GM12878 (cell line): ENCODE measurements at regions not wholly inside any gene's neighbourhood (a gene's known extent, or its start where the extent isn't known, plus 50 kb on each side); places are given as distances from the start of the nearest gene placed in this dataset.

Experiments
- ATAC-seq: fragments of 200-7000 bp; cut with Tn5 transposase; 3 replicates; pipeline ENCODE4 v1.9.1; 2020; ENCODE audit warnings: mild to moderate bottlenecking, moderate library complexity
- BruUV-seq: library from RNA; stranded (reverse); fragments of 400-500 nt; replicated peaks from 2 replicates; lab custom pipeline; 2021; lab: Mats Ljungman, UMichigan
- CTCF ChIA-PET: fragments of 300-600 bp; sonication (Branson Sonifier 250); formaldehyde crosslinking; extraction: SDS; loops from one replicate; lab custom pipeline; 2021; ENCODE audit warnings: inconsistent platforms; lab: Yijun Ruan, JAX
- POLR2A ChIA-PET: fragments of 350-600 bp; formaldehyde crosslinking; extraction: SDS; loops from one replicate; lab custom pipeline; 2021; ENCODE audit warnings: inconsistent platforms; lab: Charles Lee
- RAD21 ChIA-PET: fragments of 300-600 bp; sonication (Branson Sonifier 250); formaldehyde crosslinking; loops from one replicate; lab custom pipeline; 2023; ENCODE audit warnings: antibody characterized with exemption; ENCODE audit not compliant: unreplicated experiment; lab: Charles Lee
- SMC1A ChIA-PET: fragments of 300-600 bp; sonication (Branson Sonifier 250); formaldehyde crosslinking; loops from one replicate; lab custom pipeline; 2023; ENCODE audit not compliant: unreplicated experiment, uncharacterized antibody; lab: Charles Lee
- DNase-seq: peaks from one replicate; pipeline ENCODE4 v3.0.0-alpha.2; 2011; ENCODE audit warnings: low read depth, low spot score
- FAIRE-seq: peaks from 3 replicates; lab custom pipeline; 2011; peaks lifted over from hg19 to GRCh38; lab: Jason Lieb, UNC
- H2AFZ ChIP-seq: 2 replicates; pipeline ENCODE4 v1.6.0; 2011; ENCODE audit warnings: low read depth, low read length, control low read depth; ENCODE audit not compliant: control insufficient read depth
- H3K27ac ChIP-seq: 2 replicates; pipeline ENCODE4 v1.5.1; 2011; ENCODE audit warnings: control low read depth; ENCODE audit not compliant: control insufficient read depth, insufficient read depth
- H3K27me3 ChIP-seq, 2 experiments: replicated peaks in 1 of 2; 2 replicates each; pipeline versions ENCODE4 v1.6.0 to v1.6.1; 2011; ENCODE audit warnings: low read length in 1 of 2; ENCODE audit not compliant: control insufficient read depth in 2 of 2, insufficient read depth in 2 of 2
- H3K36me3 ChIP-seq, 2 experiments: 2 replicates each; pipeline ENCODE4 v1.5.1; 2011; ENCODE audit warnings: low read length in 1 of 2; ENCODE audit not compliant: control insufficient read depth in 2 of 2, insufficient read depth in 2 of 2
- H3K4me1 ChIP-seq: 2 replicates; pipeline ENCODE4 v1.6.1; 2011; ENCODE audit warnings: mild to moderate bottlenecking, low read length, moderate library complexity, mixed read lengths; ENCODE audit not compliant: control insufficient read depth, insufficient read depth
- H3K4me2 ChIP-seq: 2 replicates; pipeline ENCODE4 v1.6.0; 2011; ENCODE audit warnings: control low read depth; ENCODE audit not compliant: control insufficient read depth, insufficient read depth
- H3K4me3 ChIP-seq: fragments of 200-600 bp; sonication (generic); 2 replicates; pipeline ENCODE4 v1.5.1; 2016
- H3K79me2 ChIP-seq: 2 replicates; pipeline ENCODE4 v1.6.0; 2011; ENCODE audit warnings: low read length; ENCODE audit not compliant: control insufficient read depth, insufficient read depth
- H3K9ac ChIP-seq: 2 replicates; pipeline ENCODE4 v1.8.0; 2011; ENCODE audit warnings: low read length, control low read depth, mixed read lengths; ENCODE audit not compliant: control insufficient read depth, insufficient read depth
- H3K9me3 ChIP-seq: replicated peaks from 3 replicates; pipeline ENCODE4 v1.5.1; 2011; ENCODE audit warnings: mild to moderate bottlenecking, low read length; ENCODE audit not compliant: control insufficient read depth, insufficient read depth
- H4K20me1 ChIP-seq: 2 replicates; pipeline ENCODE4 v1.6.0; 2011; ENCODE audit not compliant: control insufficient read depth, insufficient read depth
- ASH2L ChIP-seq: fragments of 300-600, 200-600 bp; sonication (generic); IDR thresholded peaks from 2 replicates; pipeline ENCODE4 v1.6.1; 2017; ENCODE audit warnings: low read depth, mild to moderate bottlenecking, borderline replicate concordance
- BCLAF1 ChIP-seq: fragments of 450-650 bp; IDR thresholded peaks from 2 replicates; pipeline ENCODE4 v1.6.1; 2017; ENCODE audit warnings: antibody characterized with exemption, mild to moderate bottlenecking, moderate library complexity
- NFXL1 ChIP-seq: fragments of 450-650 bp; IDR thresholded peaks from 2 replicates; pipeline ENCODE4 v1.6.1; 2017; ENCODE audit warnings: antibody characterized with exemption, mild to moderate bottlenecking, borderline replicate concordance
- NFYA ChIP-seq: IDR thresholded peaks from 2 replicates; pipeline ENCODE4 v1.6.1; 2011; ENCODE audit warnings: low read depth, mild to moderate bottlenecking, low read length, improper control_type of control experiment, borderline replicate concordance
- PAX8 ChIP-seq: fragments of 450-650 bp; IDR thresholded peaks from 2 replicates; pipeline ENCODE4 v1.6.1; 2017; ENCODE audit warnings: mild to moderate bottlenecking, moderate library complexity
- WRNIP1 ChIP-seq: IDR thresholded peaks from 2 replicates; pipeline ENCODE4 v1.6.1; 2011; ENCODE audit warnings: low read depth, low read length, improper control_type of control experiment, borderline replicate concordance
- ZBTB11 ChIP-seq: fragments of 450-650 bp; formaldehyde crosslinking; IDR thresholded peaks from 2 replicates; pipeline ENCODE4 v1.5.0; 2022; ENCODE audit warnings: mild to moderate bottlenecking, missing genetic modification characterization
- ZZZ3 ChIP-seq: IDR thresholded peaks from 2 replicates; pipeline ENCODE4 v1.6.1; 2011; ENCODE audit warnings: low read depth; ENCODE audit not compliant: control insufficient read depth, insufficient read length
- WGBS: methylation state at CpG from one replicate; pipeline ENCODE4 v1.1.6; 2016; ENCODE audit warnings: low lambda C conversion rate; ENCODE audit not compliant: insufficient replicate concordance, insufficient coverage; ENCODE audit errors: missing lambda C conversion rate; 5-methylcytosine and 5-hydroxymethylcytosine counted together
- in situ Hi-C: fragments of 300-500 bp; cut with MboI; formaldehyde crosslinking; loops from 9 replicates; pipeline ENCODE4 v1.14.3; 2018; ENCODE audit warnings: mixed read lengths
- intact Hi-C: fragments of 100-400 bp; cut with micrococcal nuclease; formaldehyde crosslinking; loops from one replicate; pipeline ENCODE4 v1.14.2; 2022; ENCODE audit not compliant: unreplicated experiment
- TF ChIP-seq, protein P1 (sequence below): IDR thresholded peaks from 2 replicates; pipeline ENCODE4 v1.6.1; 2011; ENCODE audit warnings: borderline replicate concordance, low read depth, mild to moderate bottlenecking, moderate library complexity, mixed read lengths, low read length; ENCODE audit not compliant: insufficient read depth; ENCODE audit errors: extremely low read length
- TF ChIP-seq, protein P2 (sequence below): IDR thresholded peaks from 2 replicates; pipeline ENCODE4 v1.6.1; 2012; ENCODE audit warnings: mild to moderate bottlenecking, low read depth, low read length
- TF ChIP-seq, protein P3 (sequence below): fragments of 450-650 bp; IDR thresholded peaks from 2 replicates; pipeline ENCODE4 v1.6.1; 2017; ENCODE audit warnings: low read depth, mild to moderate bottlenecking, moderate library complexity

- H3K27ac ChIP-seq = no peak overlapping the region
- no peaks in the 10 kb centered on the region for H3K27me3 ChIP-seq
- SMC1A ChIA-PET = interaction anchor here (2.1 kb wide), 1 partner anchor 10 kb away, joined by 7 read pairs; no protein-coding TSS in a partner anchor
- H2AFZ ChIP-seq = no peak overlapping the region
- FAIRE-seq = no peak
- POLR2A ChIA-PET = interaction anchor here (0.5 to 1.0 kb wide), 2 partner anchors 10 to 86 kb away, joined by 3 read pairs; no protein-coding TSS in a partner anchor
- TF ChIP-seq NFYA = no peak
- no peak for TF ChIP-seq ASH2L
- no peak for TF ChIP-seq BCLAF1
- no peak for TF ChIP-seq ZBTB11 (CRISPR knock-in tag)
- TF ChIP-seq, protein P1, sequence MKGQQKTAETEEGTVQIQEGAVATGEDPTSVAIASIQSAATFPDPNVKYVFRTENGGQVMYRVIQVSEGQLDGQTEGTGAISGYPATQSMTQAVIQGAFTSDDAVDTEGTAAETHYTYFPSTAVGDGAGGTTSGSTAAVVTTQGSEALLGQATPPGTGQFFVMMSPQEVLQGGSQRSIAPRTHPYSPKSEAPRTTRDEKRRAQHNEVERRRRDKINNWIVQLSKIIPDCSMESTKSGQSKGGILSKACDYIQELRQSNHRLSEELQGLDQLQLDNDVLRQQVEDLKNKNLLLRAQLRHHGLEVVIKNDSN = no peak
- TF ChIP-seq, protein P2, sequence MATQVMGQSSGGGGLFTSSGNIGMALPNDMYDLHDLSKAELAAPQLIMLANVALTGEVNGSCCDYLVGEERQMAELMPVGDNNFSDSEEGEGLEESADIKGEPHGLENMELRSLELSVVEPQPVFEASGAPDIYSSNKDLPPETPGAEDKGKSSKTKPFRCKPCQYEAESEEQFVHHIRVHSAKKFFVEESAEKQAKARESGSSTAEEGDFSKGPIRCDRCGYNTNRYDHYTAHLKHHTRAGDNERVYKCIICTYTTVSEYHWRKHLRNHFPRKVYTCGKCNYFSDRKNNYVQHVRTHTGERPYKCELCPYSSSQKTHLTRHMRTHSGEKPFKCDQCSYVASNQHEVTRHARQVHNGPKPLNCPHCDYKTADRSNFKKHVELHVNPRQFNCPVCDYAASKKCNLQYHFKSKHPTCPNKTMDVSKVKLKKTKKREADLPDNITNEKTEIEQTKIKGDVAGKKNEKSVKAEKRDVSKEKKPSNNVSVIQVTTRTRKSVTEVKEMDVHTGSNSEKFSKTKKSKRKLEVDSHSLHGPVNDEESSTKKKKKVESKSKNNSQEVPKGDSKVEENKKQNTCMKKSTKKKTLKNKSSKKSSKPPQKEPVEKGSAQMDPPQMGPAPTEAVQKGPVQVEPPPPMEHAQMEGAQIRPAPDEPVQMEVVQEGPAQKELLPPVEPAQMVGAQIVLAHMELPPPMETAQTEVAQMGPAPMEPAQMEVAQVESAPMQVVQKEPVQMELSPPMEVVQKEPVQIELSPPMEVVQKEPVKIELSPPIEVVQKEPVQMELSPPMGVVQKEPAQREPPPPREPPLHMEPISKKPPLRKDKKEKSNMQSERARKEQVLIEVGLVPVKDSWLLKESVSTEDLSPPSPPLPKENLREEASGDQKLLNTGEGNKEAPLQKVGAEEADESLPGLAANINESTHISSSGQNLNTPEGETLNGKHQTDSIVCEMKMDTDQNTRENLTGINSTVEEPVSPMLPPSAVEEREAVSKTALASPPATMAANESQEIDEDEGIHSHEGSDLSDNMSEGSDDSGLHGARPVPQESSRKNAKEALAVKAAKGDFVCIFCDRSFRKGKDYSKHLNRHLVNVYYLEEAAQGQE = no peak
- no peak for TF ChIP-seq PAX8
- no peak for TF ChIP-seq WRNIP1
- TF ChIP-seq, protein P3, sequence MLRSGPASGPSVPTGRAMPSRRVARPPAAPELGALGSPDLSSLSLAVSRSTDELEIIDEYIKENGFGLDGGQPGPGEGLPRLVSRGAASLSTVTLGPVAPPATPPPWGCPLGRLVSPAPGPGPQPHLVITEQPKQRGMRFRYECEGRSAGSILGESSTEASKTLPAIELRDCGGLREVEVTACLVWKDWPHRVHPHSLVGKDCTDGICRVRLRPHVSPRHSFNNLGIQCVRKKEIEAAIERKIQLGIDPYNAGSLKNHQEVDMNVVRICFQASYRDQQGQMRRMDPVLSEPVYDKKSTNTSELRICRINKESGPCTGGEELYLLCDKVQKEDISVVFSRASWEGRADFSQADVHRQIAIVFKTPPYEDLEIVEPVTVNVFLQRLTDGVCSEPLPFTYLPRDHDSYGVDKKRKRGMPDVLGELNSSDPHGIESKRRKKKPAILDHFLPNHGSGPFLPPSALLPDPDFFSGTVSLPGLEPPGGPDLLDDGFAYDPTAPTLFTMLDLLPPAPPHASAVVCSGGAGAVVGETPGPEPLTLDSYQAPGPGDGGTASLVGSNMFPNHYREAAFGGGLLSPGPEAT = no peak
- no peak for TF ChIP-seq ZZZ3
- TF ChIP-seq NFXL1 = no peak
- TF ChIP-seq, all 136 proteins: peak for 0
- Histone ChIP-seq H3K9ac (no peak overlapping the region), H3K79me2 (no peaks in the 10 kb centered on the region), H3K4me2 (no peak overlapping the region), H3K4me1 (no peaks in the 10 kb centered on the region), H3K36me3 (no peaks in the 10 kb centered on the region), H3K4me3 (no peak overlapping the region), H3K9me3 (no peaks in the 10 kb centered on the region), H4K20me1 (no peaks in the 10 kb centered on the region)
- intact Hi-C loops = no loop called here
- 38% methylated on average over 2 of the region's 2 CpGs for WGBS
- in situ Hi-C loops = no loop called here
- CTCF ChIA-PET = no interaction called here
- DNase-seq (no peak), ATAC-seq (no peak)
- BruUV-seq = no TSS peak
- RAD21 ChIA-PET = no interaction called here
Measured at GRCh38 chr5:57581772-57582171, 99.2 kb upstream of the ACTBL2 start.
